HG03066 (cell line): ENCODE measurements at regions not wholly inside any gene's neighbourhood (a gene's known extent, or its start where the extent isn't known, plus 50 kb on each side); places are given as distances from the start of the nearest gene placed in this dataset.
A peak's percentile ranks its signal among the peaks of the same experiment; 100 is the strongest.
"Not testable (repeated sequence)": the region's sequence is repeated elsewhere in the genome, so short reads cannot be mapped to it uniquely, and the experiment has no call there.

Experiments used
- ATAC-seq: cut with Tn5 transposase; IDR thresholded peaks from one replicate; pipeline ENCODE4 v1.9.1; 2021; ENCODE audit warnings: low read depth; ENCODE audit not compliant: unreplicated experiment

- ATAC-seq: not testable (repeated sequence)
These were observed 64.0 kb upstream of the PLEKHM1 start for GRCh38 chr17:45554479-45554878.

GRCh38 chr17:45558821-45559220, 68.3 kb upstream of the PLEKHM1 start:
- not testable (repeated sequence) for ATAC-seq

- not testable (repeated sequence) for ATAC-seq
These were observed 72.3 kb upstream of the PLEKHM1 start for GRCh38 chr17:45562868-45563267.

GRCh38 chr17:45563283-45563682, 72.8 kb upstream of the PLEKHM1 start:
- not testable (repeated sequence) for ATAC-seq

GRCh38 chr17:45568275-45568674, 77.8 kb upstream of the PLEKHM1 start:
- ATAC-seq: not testable (repeated sequence)

GRCh38 chr17:45573326-45573725, 82.8 kb upstream of the PLEKHM1 start:
- ATAC-seq: not testable (repeated sequence)

- no peak for ATAC-seq
These were observed 83.6 kb upstream of the PLEKHM1 start for GRCh38 chr17:45573924-45574770.

GRCh38 chr17:45575126-45575885, 84.8 kb upstream of the PLEKHM1 start:
- ATAC-seq: no peak

GRCh38 chr17:45576527-45577307, 86.2 kb upstream of the PLEKHM1 start:
- not testable (repeated sequence) for ATAC-seq

- no peak for ATAC-seq
These were observed 87.2 kb upstream of the PLEKHM1 start for GRCh38 chr17:45577571-45578279.

- ATAC-seq: no peak
These were observed 88.3 kb upstream of the PLEKHM1 start for GRCh38 chr17:45578516-45579455.

- ATAC-seq: no peak
These were observed 89.3 kb upstream of the PLEKHM1 start for GRCh38 chr17:45579529-45580495.

- ATAC-seq: no peak
These were observed 90.4 kb upstream of the PLEKHM1 start for GRCh38 chr17:45580924-45581323.

- ATAC-seq: no peak
These were observed 91.3 kb upstream of the PLEKHM1 start for GRCh38 chr17:45581860-45582259.

GRCh38 chr17:45584092-45585036, 93.8 kb upstream of the PLEKHM1 start:
- ATAC-seq: peak; percentile 62

GRCh38 chr17:45585037-45585733, 94.7 kb upstream of the PLEKHM1 start:
- ATAC-seq: peak; percentile 69
